Stimulated activated CD8-positive, alpha-beta memory T cell treated with anti-CD3 and anti-CD28 coated beads, Interleukin-15, amount 100 ng/mL, for 1 hour (primary cell): ENCODE measurements at regions not wholly inside any gene's neighbourhood (a gene's known extent, or its start where the extent isn't known, plus 50 kb on each side); places are given as distances from the start of the nearest gene placed in this dataset.
"Not testable (repeated sequence)": the region's sequence is repeated elsewhere in the genome, so short reads cannot be mapped to it uniquely, and the experiment has no call there.

Experiments used
- DNase-seq: peaks from one replicate; pipeline ENCODE4 v3.0.0-alpha.2; 2020; ENCODE audit warnings: low read depth

DNA sequence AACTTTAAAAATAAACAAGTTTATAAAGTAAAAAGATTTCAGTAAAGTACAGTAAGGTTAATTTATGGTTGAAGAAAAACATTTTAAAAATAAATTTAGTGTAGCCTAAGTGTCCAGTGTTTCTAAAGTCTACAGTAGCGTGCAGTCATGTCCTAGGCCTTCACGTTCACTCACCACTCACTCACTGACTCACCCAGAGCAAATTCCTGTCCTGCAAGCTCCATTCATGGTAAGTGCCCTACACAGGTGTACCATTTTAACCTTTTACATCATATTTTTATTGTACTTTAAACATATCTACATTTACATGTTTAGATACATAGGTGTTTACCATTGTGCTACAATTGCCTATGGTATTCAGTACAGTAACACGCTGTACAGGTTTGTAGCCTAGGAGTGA lies 81.4 kb downstream of the PRL start:
- DNase-seq, result not testable (repeated sequence)

- DNase-seq, result no peak
Observed at GRCh38 chr6:22218410-22218809, 78.4 kb downstream of the PRL start.

- no peak for DNase-seq
Observed at GRCh38 chr6:22219925-22220324, 76.9 kb downstream of the PRL start.

DNA sequence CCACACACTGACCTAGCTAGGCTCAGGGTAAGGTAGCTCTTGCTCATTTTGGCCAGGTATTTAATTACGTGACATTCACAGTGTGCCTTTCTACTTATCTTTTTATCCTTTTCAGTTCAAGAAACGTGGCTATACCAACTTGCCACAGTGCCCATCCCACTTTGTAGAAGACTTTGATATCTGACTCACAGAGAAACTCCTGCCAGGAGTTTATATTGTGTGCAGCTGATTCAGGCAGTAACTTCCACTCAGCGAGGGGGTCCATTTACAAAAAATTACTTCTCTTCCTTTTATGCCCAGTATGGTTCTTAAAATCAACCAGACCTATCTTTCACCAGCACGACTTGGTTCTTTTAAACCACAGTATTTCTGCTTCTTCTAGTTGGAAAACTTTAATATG lies 75.6 kb downstream of the PRL start:
- DNase-seq, result no peak

DNA sequence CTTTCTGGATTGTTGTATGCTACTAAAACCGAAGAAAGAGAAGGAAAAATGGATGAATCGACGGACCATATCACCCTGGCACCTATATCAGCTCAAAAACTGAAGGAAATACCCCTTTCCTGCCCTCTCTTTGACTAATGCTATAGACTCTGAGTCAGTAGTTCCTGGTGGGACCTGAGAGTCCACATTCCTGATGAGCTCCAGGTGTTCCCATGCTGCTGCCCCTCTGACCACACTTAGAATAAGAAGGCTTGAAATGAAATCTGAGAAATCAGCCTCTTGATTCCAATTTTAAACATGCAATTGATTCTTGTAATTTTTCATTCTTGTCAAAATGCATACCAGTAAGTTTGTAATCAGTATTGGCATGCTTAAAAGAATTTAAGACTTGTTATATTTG lies 75.2 kb downstream of the PRL start:
- no peak for DNase-seq

GRCh38 chr6:22222469-22222868 lies 74.4 kb downstream of the PRL start:
- no peak for DNase-seq

DNA sequence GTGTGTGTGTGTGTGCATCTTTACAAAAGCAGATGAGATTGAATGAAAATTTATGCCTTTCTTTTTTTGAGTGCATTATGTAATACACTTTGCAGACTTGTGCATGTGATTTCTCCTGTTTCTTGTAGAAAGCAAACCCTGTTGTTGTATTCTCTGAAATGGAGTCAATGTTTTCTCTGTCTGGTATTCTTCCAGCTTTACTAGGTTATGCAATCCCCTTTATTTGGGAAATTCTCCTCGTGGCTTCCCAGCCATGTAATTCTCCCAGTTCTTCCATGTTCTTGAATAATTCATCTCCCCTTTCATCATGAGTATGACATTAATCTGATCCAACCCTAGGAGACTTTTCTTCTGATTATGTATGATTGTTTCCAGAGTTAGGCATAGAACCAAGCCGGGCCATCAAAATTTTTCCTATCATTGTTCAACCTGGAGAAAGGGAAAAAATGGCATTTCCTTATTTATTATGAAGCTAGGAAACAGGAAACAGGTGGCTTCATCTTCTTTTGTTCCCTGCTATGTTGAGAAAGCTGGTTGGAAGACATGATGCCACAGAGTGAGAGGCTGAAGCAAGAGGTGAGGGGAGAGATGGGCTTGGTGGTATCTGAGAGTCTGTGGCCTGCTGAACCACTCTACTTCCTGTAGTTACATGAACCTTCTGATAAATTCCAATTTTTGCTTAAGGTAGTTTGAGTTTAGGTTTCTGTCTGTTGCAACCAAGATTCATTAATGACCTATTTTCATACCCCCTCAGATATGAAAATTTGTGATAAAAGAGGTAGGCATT lies 68.8 kb downstream of the PRL start:
- no peak for DNase-seq

GRCh38 chr6:22231050-22231449 lies 65.8 kb downstream of the PRL start:
- no peak for DNase-seq

- no peak for DNase-seq
Observed at GRCh38 chr6:22231616-22232015, 65.2 kb downstream of the PRL start.

DNA sequence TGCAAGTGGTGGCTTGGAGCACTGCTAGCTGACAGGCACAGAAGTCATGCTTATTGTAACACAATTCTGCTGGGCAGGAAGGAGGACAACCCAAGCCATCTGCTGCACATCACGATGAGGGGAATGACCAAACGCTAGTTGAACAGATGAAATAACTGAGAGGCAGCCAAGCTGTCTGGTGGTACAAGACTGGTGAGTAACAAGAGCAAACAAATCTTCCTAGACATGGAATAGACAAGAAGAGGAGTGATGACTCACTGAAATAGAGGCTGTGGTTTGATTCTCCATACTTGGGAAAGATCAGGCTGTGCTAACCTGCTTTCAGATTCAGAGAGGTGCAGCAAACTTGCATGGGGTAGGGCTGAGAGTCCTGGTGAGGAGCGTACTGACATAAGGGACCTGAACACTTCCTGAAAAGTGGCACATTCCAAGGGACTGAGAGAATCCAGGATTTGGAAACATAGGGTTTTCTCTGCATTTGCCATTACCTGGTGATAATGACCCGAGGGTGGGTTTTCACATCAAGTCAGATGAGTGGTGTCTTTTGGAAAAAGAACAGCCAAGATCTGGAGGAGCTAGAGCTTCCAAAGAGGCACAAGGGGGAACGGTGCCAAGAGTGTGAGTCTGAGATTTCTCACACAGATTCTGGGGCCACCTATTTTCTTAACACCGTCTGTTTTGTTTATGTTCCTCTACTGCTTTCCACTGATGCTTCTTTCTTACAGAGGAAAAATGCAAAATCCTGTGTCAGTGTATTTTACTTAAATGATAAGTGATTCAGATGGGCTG lies 60.0 kb downstream of the PRL start:
- DNase-seq, result no peak
